Stimulated activated CD8-positive, alpha-beta memory T cell treated with anti-CD3 and anti-CD28 coated beads, Interleukin-7, amount 100 ng/mL, for 24 hours (primary cell): ENCODE measurements at regions not wholly inside any gene's neighbourhood (a gene's known extent, or its start where the extent isn't known, plus 50 kb on each side); places are given as distances from the start of the nearest gene placed in this dataset.
"Not testable (repeated sequence)": the region's sequence is repeated elsewhere in the genome, so short reads cannot be mapped to it uniquely, and the experiment has no call there.

ENCODE experiments used
- DNase-seq: peaks from one replicate; pipeline ENCODE4 v3.0.0-alpha.2; 2020; ENCODE audit warnings: low read depth

DNA sequence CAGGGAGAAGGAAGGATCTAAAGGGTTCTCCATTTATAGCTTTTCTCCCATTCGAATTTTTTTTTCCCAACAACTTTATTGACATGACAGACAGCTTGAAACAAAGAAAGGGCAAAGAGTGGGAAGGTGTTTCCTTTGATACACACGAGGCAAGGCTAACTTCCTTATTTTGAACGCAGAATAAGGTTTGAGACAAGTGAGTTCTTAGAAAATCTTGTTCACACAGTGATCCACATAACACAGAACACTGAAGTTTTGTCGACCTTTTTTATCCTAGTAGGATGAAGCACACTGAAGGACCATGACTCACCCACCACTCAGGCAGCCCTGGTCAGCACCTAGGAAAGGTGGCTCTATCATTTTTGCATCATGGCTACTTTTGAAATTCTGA is 425.8 kb upstream of the MDFIC2 start:
- DNase-seq: no peak

DNA sequence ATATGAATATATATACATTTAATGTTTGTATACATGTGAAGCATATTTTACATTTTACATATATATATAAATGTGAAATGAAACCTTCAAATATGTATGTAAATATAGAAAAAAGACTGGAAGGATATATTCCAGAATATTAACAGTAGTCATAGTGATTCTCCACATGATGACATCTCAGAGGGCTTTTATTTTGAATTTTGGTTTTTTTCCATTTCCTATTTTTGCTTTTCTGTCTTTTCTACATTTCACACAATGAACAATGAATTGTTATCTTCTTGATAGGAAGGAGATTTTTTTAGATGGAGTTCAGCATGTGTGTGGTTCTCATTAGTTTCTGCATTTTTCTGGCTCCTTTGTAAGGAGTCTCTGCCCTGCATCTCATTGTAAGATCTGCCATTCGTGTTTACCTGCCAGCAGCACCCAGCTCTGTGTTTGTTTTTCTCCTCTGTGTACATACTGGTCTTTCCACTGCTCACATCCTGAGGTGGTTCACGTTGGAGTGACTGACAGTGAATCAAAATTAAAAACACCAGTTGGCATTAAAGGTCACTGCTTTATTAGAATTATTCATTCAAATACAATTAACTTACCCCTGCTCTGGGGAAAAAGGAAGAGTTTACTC is 425.3 kb upstream of the MDFIC2 start:
- no peak for DNase-seq

DNA sequence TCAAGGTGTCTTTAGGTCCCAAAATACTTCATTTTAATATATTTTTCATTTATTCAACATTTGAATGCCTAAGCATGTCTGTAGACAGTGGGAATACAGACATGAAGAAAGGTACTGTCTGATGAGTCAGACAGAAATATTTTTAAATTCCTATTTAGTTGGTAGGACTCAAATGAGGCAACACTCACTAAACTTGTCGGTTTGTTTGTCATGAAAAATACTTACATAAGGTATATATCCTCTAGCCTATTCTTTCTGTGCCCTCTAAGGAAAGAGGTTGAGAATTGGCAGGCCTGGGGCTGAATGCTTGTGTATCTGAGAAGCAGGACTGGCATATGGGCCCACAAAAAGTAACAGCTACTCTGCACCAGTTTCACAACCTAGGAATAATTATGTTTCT is 423.6 kb upstream of the MDFIC2 start:
- no peak for DNase-seq

DNA sequence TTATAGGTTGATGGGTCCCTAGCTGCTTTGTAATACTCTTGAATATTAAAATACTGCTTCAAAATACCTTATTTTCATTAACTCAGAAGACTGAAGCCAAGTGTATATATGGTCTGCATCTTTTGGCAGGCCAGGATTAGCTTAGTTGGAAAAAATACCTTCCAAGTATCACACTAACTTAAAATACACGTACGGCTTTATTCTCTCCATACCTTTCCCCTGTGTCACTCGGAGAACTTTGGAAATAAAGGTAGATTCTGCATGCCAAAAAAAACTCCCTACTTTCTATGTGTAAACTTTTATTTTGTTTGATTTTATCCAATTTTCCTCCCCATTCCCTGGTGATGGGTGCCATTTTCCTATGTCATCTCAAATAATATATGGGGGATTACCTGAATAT is 422.3 kb upstream of the MDFIC2 start:
- DNase-seq: no peak

DNA sequence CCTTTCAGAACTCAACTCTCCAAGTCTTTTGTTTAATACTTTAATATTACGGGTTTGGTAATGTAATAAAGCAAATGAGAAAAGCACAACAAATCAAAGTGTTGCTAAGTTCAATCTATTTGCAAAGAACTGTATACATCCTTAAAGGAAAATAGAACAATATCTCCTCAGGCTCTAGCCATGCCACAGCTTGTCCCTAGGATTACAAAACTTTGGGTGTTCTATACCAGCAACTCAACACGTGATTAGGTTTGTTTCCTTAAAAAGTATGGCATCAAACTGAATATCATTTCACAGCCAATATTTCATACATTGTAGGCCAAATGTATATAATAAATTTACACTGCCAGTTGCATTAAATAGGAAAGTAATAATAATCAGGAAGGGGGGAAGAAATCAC is 418.6 kb upstream of the MDFIC2 start:
- DNase-seq: no peak

DNA sequence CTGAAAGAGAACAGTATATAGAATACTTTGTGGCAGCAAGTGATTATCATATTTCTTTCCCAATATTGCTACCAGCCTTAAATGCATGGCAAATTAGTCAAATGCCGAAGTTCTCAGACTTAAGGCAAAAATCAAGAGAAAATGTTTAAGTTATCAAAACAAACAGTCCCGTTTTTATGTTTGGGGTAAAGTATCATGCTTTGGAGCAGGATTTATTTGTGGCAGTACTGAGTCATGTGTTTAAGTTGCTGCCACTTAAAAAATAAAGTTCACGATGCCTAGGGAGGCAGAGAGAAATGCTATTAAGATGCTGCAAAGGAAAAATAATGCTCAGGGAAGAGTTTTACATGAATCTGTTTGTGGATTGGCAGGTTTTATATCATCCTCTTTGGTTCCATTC is 417.4 kb upstream of the MDFIC2 start:
- DNase-seq: no peak

DNA sequence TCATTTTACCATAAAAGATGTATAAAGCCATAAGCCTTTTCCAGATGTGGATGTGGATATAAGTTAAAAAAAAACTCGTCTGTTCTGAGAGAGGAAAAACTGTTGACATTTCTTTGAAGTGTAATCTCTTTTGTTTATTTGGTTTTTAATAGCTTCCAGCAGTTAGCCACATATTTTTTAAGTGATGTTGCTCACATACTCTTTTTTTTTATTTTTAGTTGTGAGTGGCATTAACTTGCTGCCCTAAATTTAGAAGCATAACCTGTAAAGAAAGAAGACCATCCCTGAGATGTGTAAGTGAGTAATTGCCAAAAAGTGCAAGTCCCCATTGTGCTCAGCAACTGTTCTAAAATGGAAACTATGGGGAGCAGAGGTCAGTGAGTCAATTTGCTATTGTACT is 415.9 kb upstream of the MDFIC2 start:
- DNase-seq: no peak

DNA sequence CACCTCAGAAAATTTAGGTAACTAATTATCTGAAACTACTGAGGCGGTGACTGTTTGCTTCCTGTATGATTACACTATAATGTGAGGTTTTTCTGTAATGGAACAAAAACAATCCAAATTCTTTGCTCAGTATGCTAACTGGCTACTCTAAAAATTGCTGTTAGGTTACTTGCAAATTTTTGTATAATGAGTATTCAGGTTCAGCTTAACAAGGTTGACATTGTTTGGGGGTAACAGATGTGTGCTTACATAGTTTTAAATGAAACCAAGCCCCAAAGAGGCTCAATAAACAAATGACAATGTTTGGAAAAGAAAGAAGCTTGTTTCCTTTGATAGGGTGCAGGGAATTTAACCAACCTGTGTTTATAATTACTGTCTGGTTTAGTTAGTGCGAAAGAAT is 414.5 kb upstream of the MDFIC2 start:
- DNase-seq: no peak

DNA sequence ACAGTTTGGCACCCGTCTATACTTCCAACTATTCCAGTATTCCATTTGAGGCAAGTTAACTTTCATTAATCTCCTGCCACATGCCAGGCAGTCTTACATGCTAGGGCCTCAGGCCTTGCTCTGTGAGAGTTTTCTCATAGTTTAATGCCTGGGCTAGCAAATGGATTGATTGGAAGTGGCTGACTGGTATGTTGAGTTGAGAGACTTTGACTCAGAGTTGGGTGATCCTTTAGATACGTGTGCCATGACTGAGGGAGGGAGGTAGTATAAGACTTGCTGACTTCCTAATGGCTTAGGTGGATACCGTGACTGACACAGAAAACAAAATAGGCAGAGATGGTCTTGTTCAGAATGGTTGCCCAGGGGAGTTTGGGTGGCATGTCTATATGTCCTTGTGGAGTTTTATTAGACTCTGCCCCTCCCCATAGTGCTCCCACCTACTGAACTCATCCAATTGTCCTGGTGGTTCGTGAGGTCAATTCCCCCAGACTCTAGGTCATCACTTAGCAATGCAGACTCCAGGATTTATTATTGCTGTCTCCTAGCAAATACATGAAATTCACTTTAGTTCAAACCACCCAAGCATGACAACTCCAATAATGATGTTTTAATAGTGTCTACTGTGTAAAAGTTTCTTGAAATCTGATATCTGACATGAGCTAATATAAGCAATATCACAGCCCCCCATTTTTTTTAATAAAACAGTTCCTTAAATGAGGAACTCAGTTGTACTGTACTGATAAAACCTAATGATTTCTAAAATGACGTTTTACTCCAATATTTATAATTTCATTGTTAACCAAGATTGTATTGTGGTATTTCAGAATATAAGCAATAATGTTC is 413.9 kb upstream of the MDFIC2 start:
- DNase-seq: no peak

DNA sequence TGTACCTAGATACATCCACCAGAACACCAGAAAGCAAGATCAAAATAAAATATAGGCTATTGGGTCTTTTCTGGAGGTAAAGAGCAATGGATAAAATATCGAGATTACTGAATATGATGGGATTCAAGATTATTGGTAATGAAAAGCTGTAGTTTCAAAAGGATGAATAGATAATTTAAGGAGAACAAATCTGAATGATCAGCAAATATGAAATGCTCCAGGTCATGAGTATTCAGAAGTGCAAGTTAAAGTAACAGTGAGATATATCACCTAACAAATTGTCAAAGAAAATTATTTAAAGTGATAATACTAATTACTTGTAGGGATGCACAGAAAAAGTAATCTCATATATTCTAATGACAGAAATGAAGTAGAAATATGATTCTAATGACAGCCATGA is 409.6 kb upstream of the MDFIC2 start:
- no peak for DNase-seq

DNA sequence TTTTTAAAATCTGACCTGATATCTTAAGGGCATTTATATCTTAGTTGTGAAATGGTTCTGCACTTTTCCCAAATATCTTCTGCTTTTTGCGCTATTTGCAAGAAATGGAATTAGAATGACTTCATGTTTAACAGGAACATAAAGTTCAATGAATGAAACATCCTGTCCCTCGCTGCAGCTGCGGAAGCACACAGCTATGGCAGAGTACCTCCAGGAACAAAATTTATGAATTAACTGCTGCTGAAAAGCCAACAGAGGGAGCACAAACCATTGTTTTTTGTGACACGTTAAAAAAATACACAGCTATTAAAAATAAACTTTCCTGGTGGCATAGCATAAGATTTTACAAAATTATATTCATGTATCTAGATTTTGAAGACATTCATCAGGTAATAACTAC is 404.4 kb upstream of the MDFIC2 start:
- DNase-seq: no peak

DNA sequence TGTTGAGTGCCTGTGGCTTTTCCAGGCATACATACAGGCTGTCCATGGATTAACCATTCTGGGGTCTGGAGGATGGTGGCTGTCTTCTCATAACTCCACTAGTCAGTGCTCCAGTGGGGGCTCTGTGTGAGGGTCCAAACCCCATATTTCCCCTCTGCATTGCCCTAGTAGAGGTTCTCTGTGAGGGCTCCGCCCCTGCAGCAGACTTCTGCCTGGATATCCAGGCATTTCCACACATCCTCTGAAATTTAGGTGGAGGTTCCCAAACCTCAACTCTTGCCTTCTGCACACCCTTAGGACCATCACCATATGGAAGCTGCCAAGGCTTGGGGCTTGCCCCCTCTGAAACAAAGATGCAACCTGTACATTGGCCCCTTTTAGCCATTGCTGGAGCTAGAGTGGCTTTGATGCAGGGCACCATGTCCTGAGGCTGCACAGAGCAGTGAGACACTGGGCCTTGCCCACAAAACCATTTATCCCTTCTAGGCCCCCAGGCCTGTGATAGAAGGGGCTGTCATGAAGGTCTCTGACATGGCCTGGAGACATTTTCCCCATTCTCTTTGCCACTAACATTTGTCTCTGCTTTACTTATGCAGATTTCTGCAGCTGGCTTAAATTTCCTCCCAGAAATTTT is 400.1 kb upstream of the MDFIC2 start:
- no peak for DNase-seq

DNA sequence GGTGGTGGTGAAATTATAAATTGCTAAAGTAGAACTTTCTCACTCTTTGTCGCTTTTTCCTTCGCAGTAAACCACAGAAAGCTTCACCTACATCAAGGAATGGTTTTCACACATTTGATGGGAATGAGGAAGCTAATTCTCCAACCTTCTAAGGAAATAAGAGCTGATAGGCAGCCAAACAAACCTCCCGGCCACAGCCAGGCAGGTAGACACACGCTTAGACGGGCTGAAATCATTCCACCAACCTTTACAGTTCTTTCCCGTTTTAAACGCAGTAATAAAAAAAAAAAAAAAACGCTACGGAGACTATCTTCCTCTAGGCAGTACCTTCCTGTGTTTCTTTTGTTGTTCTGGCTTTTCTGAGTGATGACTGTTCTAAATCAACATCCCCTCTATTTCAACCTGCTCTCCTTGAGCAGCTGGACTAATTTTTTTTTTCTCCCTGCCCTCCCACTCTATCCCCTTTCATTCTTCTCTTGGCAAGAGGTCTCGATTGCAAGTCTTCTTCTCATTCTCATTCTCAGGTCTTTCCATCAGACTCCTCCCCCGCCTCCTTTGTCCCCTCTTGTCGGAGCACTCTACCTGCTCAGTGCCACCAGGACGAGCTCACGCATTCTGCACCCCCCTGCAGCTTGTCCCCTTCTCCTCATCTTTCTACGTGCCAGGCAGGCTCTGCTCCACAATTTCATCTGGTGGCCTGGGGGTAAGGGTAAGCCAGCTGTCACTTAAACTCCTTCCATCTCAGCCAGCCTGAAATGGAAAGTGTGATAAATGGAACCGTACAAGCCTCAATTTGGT is 391.1 kb upstream of the MDFIC2 start:
- DNase-seq: no peak

DNA sequence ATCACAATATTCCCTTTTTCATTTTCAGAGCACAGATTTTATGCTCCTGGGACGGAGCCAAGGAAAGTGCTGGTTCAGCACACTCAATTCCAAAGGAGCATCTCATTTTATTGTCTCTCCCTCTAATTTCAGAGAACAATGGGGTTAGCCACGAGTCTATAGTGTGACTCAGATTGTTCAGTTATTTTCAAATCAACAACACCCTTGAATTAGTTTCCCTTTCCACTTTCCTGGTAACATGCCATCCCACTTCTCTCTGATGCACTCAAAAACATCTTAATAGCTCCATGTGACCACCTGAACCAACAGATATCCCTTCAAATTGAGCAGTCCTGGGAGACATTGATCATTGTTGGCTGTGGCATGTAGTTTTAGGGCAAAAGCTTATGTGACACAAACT is 389.7 kb upstream of the MDFIC2 start:
- no peak for DNase-seq

DNA sequence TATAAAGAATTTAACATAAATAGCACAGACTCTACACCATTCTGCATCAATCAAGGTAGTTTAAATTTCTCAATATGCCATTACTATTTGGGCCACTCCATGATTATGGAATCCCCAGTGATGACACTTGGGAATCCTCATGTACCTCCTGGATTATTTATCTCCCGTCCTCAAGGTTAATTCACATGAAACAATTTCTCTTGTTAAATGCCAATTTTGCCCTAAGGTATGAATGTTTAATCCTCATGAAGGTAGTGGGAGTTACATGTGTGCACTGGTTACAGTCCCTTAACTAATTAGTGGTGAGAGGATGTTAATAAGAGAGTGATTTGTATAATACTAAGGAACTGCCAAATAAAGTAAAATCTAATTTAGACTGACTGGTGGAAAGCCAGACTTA is 372.3 kb upstream of the MDFIC2 start:
- DNase-seq: no peak

DNA sequence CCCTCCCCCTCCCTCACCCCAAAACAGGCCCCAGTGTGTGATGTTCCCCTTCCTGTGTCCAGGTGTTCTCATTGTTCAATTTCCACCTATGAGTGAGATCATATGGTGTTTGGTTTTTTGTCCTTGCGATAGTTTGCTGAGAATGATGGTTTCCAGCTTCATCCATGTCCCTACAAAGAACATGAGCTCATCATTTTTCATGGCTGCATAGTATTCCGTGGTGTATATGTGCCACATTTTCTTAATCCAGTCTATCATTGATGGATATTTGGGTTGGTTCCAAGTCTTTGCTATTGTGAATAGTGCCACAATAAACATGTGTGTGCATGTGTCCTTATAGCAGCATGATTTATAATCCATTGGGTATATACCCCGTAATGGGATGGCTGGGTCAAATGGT is 363.4 kb upstream of the MDFIC2 start:
- not testable (repeated sequence) for DNase-seq

DNA sequence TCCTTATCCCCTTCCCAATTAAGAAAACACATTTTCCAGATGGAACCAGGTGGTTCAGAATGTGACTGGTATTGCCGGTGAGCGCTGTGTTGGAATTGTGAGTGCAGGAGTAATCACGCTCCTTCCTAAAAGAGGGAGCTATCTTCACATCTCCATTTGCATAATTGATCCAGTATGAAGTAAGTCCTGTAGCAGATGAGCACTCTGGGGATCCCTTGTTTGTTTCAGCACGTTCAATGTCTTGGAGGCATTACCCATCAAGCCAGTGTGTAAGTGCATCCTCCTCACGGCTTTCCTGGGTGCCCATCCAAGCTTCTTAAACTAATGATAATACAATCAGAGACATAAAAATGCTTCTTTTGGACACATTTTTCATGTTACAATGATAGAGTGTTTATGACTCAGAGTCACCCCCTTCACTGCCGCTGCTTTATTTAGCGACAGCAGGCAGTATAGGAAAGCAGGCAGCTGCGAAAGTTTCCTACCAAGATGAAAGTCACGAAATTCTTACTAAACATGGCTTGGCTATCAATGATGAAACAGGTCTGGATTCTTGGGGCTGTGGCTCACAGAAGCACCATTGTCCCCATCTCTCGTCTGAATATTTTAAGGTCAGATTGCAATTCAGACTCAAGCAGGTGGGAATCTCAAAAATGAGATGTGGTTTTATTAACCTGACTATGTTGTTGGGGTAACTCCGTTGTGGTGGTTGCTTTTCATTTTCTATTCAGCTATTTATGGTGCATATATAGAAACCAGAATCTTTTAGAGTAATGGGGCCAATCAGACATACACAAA is 346.3 kb upstream of the MDFIC2 start:
- no peak for DNase-seq

DNA sequence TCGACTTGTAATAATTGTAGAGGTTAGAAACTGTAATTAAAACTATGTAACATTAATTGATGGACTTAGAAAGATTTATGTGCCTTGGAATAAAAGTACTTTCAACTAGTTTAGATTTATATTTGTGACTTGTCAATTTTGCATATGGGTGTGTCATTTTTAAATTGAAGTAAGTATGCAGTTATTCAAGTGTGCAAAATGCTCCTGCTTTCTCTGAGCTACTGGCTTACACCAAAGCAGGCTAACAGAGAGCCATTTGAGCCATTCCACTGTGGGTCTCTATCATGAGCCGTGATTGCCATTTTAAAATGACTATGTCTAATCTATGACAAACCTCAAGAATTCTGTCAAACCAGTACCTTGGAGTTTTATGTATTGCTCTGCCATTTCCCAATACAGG is 345.0 kb upstream of the MDFIC2 start:
- DNase-seq: no peak

DNA sequence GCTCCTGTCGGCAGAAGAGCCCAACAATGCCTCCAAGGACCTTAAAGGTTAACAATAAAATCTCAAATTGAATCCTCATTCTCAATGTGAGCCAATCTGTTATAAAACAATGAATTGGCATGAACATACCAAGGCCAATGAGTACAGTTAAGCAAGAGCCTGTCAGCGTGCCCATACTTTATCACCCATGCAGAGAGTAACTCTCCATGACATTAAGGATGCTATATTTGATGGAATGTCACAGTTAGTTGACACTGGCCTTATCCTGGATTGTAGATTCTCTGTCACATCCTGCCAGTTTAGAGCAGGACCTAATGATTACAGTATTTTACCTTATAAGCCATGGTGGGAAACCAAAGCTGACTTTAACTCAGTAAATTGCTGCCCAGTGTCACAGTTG is 335.4 kb upstream of the MDFIC2 start:
- no peak for DNase-seq

DNA sequence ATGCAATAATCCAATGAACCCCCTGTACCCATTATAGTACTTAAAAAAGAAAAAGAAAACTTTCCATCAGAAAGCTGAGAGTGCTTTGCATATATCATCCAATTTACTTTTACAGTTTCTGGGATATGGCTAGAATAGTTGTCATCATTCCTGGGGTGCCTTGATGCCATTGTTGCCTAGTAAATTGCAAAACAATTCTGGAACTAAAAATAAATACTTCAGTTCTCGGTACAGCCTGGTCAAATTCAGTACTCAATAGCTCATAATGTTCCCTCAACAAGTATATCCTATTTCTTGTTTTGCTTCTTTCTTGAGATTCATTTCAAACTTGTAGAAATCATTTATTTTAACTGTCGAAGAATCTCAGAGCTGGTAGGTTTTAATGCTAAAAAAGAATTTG is 334.7 kb upstream of the MDFIC2 start:
- no peak for DNase-seq

DNA sequence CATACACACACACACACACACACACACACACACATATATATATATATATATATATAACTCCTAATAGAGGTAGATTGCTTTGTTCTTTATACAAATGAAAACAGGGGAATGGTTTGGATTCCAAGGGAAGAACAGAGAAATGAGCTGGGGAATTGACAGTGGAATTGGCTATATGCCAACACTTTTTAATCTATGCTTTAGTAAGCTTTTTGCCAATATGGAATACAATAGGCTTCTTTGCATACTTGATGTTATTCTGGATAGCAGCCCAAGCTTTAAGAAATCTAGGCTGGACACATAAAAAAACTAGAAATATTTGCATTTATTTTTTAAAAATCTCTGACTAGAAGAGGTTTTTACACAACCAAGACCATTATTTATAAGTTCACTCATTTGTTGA is 334.2 kb upstream of the MDFIC2 start:
- no peak for DNase-seq

DNA sequence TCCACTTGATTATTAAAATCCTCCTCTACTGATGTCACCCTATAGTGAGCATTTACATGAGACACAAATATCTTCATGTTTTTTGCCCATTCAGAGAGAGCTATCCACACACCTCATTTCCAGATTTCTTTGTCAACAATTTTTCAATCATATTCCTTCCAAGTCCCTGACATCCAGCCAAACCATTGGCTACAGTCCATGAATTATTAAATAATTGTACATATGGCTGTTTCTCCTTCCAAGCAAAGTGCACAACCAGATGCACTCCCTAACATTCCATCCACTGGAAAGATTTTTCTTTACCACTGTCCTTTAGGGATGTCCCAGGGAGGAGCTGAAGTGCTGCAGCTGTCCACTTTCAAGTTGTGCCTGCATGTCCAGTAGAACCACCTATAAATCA is 328.0 kb upstream of the MDFIC2 start:
- DNase-seq: no peak
